HEK293 (cell line): ENCODE measurements at regions not wholly inside any gene's neighbourhood (a gene's known extent, or its start where the extent isn't known, plus 50 kb on each side); places are given as distances from the start of the nearest gene placed in this dataset.

Source experiments
- KLF9 ChIP-seq: fragments of 450-650 bp; formaldehyde crosslinking; IDR thresholded peaks from 2 replicates; pipeline ENCODE4 v1.5.1; 2016; ENCODE audit warnings: missing biosample characterization, missing genetic modification characterization, low read depth
- MYNN ChIP-seq: fragments of 450-650 bp; formaldehyde crosslinking; IDR thresholded peaks from 2 replicates; pipeline ENCODE4 v1.5.1; 2016; ENCODE audit warnings: missing biosample characterization, missing genetic modification characterization, borderline replicate concordance
- ZNF138 ChIP-seq: fragments of 450-650 bp; formaldehyde crosslinking; IDR thresholded peaks from 2 replicates; pipeline ENCODE4 v1.5.1; 2016; ENCODE audit warnings: missing biosample characterization, missing genetic modification characterization, borderline replicate concordance
- ZNF202 ChIP-seq: fragments of 450-650 bp; formaldehyde crosslinking; IDR thresholded peaks from 2 replicates; pipeline ENCODE4 v1.5.1; 2016; ENCODE audit warnings: missing biosample characterization, missing genetic modification characterization, borderline replicate concordance
- ZNF394 ChIP-seq: fragments of 450-650 bp; formaldehyde crosslinking; IDR thresholded peaks from 2 replicates; pipeline ENCODE4 v1.5.1; 2016; ENCODE audit warnings: missing biosample characterization, missing genetic modification characterization, mild to moderate bottlenecking, moderate library complexity, borderline replicate concordance
- TF ChIP-seq, protein P1 (sequence below): fragments of 450-650 bp; formaldehyde crosslinking; IDR thresholded peaks from 2 replicates; pipeline ENCODE4 v1.5.1; 2016; ENCODE audit warnings: missing biosample characterization, missing genetic modification characterization
- TF ChIP-seq, protein P2 (sequence below): fragments of 450-650 bp; formaldehyde crosslinking; IDR thresholded peaks from 2 replicates; pipeline ENCODE4 v1.5.1; 2016; ENCODE audit warnings: missing biosample characterization, missing genetic modification characterization
- TF ChIP-seq, protein P3 (sequence below): fragments of 450-650 bp; formaldehyde crosslinking; optimal IDR thresholded peaks from 2 replicates; pipeline ENCODE3; 2016; ENCODE audit warnings: missing biosample characterization, mild to moderate bottlenecking, missing genetic modification characterization
- TF ChIP-seq, protein P4 (sequence below): fragments of 450-650 bp; formaldehyde crosslinking; IDR thresholded peaks from 2 replicates; pipeline ENCODE4 v1.5.1; 2016; ENCODE audit warnings: missing biosample characterization, missing genetic modification characterization, low read depth
- TF ChIP-seq, protein P5 (sequence below): fragments of 450-650 bp; formaldehyde crosslinking; IDR thresholded peaks from 2 replicates; pipeline ENCODE4 v1.5.1; 2016; ENCODE audit warnings: missing biosample characterization, missing genetic modification characterization

DNA sequence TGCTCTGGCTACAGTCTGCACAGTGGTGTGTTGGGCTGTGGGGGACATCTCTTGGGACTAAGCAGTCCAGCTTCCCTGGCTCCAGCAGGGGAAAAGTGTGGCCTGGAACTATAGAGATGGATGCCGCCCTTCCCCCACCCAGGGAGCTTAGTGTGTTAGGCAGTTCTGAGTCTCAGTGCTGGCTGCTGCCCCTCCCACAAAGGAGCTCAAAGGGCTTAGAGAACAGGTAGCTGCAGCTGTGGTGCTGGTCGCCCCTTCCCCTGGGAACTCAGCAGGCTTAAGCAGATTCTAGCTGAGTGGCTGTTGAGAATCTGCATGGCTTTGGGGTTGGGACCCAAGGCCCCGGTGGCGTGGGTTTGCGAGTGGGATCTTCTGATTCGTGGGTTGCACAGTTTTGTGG, 190.8 kb downstream of the PDCD6IP start:
- TF ChIP-seq MYNN (tag by site-specific recombination) (no peak), ZNF202 (tag by site-specific recombination) (no peak), ZNF394 (tag by site-specific recombination) (no peak), KLF9 (tag by site-specific recombination) (no peak), ZNF138 (tag by site-specific recombination) (no peak)
- TF ChIP-seq, protein P1, sequence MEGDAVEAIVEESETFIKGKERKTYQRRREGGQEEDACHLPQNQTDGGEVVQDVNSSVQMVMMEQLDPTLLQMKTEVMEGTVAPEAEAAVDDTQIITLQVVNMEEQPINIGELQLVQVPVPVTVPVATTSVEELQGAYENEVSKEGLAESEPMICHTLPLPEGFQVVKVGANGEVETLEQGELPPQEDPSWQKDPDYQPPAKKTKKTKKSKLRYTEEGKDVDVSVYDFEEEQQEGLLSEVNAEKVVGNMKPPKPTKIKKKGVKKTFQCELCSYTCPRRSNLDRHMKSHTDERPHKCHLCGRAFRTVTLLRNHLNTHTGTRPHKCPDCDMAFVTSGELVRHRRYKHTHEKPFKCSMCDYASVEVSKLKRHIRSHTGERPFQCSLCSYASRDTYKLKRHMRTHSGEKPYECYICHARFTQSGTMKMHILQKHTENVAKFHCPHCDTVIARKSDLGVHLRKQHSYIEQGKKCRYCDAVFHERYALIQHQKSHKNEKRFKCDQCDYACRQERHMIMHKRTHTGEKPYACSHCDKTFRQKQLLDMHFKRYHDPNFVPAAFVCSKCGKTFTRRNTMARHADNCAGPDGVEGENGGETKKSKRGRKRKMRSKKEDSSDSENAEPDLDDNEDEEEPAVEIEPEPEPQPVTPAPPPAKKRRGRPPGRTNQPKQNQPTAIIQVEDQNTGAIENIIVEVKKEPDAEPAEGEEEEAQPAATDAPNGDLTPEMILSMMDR (tag by site-specific recombination) = no peak
- TF ChIP-seq, protein P2, sequence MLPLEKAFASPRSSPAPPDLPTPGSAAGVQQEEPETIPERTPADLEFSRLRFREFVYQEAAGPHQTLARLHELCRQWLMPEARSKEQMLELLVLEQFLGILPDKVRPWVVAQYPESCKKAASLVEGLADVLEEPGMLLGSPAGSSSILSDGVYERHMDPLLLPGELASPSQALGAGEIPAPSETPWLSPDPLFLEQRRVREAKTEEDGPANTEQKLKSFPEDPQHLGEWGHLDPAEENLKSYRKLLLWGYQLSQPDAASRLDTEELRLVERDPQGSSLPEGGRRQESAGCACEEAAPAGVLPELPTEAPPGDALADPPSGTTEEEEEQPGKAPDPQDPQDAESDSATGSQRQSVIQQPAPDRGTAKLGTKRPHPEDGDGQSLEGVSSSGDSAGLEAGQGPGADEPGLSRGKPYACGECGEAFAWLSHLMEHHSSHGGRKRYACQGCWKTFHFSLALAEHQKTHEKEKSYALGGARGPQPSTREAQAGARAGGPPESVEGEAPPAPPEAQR = no peak
- TF ChIP-seq, protein P3, sequence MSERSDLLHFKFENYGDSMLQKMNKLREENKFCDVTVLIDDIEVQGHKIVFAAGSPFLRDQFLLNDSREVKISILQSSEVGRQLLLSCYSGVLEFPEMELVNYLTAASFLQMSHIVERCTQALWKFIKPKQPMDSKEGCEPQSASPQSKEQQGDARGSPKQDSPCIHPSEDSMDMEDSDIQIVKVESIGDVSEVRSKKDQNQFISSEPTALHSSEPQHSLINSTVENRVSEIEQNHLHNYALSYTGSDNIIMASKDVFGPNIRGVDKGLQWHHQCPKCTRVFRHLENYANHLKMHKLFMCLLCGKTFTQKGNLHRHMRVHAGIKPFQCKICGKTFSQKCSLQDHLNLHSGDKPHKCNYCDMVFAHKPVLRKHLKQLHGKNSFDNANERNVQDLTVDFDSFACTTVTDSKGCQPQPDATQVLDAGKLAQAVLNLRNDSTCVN = no peak
- TF ChIP-seq, protein P4, sequence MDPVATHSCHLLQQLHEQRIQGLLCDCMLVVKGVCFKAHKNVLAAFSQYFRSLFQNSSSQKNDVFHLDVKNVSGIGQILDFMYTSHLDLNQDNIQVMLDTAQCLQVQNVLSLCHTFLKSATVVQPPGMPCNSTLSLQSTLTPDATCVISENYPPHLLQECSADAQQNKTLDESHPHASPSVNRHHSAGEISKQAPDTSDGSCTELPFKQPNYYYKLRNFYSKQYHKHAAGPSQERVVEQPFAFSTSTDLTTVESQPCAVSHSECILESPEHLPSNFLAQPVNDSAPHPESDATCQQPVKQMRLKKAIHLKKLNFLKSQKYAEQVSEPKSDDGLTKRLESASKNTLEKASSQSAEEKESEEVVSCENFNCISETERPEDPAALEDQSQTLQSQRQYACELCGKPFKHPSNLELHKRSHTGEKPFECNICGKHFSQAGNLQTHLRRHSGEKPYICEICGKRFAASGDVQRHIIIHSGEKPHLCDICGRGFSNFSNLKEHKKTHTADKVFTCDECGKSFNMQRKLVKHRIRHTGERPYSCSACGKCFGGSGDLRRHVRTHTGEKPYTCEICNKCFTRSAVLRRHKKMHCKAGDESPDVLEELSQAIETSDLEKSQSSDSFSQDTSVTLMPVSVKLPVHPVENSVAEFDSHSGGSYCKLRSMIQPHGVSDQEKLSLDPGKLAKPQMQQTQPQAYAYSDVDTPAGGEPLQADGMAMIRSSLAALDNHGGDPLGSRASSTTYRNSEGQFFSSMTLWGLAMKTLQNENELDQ (tag by site-specific recombination) = no peak
- TF ChIP-seq, protein P5, sequence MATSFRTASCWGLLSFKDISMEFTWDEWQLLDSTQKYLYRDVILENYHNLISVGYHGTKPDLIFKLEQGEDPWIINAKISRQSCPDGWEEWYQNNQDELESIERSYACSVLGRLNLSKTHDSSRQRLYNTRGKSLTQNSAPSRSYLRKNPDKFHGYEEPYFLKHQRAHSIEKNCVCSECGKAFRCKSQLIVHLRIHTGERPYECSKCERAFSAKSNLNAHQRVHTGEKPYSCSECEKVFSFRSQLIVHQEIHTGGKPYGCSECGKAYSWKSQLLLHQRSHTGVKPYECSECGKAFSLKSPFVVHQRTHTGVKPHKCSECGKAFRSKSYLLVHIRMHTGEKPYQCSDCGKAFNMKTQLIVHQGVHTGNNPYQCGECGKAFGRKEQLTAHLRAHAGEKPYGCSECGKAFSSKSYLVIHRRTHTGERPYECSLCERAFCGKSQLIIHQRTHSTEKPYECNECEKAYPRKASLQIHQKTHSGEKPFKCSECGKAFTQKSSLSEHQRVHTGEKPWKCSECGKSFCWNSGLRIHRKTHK (tag by site-specific recombination) = no peak
